EL (cell line): ENCODE measurements at regions not wholly inside any gene's neighbourhood (a gene's known extent, or its start where the extent isn't known, plus 50 kb on each side); places are given as distances from the start of the nearest gene placed in this dataset.

ENCODE experiments used
- DNase-seq: peaks from one replicate; pipeline ENCODE4 v3.0.0-alpha.2; 2016

DNA sequence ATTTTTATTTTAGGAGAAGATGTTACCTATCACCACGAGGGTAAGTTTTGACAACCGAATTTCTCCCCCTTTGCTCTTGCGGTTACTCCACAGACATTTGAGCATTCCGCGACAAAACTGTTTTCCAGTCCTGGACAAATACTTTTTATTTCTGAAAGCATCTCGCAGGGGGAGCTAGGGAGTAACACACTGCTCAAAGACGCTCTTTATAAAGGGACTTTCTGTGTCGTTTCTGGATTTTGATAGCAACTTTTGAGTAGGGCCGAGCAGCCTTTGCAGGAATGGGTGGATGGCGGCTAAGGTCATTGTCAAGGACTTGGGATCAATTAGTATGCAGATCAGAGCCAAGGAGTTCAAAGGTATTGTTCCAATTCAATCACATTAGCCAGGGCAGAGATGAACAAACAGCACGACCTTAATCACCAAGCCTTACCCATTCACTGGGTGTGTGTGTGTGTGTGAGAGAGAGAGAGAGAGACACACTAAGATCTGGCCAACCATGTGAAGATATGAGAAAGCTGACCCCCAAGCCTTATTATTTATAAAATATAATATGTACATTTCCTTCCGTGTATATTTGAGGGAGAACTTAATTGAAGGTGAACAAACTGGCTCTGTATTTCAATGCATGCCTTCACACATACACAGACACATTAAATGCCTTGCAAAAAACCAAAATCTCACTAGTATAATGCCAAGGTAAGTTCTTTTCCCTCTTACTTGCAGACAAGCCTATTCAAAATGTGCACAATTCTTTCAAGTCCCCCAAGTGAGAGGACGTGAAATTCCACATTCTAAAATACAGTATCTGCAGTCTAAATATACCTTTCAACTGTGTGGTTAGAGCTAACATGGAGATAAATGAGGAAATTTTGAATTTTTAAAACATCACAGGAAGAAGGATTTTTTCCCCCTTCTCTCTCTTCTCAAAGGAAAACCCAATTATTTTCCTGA, 613.8 kb downstream of the VRK1 start:
- no peak for DNase-seq

DNA sequence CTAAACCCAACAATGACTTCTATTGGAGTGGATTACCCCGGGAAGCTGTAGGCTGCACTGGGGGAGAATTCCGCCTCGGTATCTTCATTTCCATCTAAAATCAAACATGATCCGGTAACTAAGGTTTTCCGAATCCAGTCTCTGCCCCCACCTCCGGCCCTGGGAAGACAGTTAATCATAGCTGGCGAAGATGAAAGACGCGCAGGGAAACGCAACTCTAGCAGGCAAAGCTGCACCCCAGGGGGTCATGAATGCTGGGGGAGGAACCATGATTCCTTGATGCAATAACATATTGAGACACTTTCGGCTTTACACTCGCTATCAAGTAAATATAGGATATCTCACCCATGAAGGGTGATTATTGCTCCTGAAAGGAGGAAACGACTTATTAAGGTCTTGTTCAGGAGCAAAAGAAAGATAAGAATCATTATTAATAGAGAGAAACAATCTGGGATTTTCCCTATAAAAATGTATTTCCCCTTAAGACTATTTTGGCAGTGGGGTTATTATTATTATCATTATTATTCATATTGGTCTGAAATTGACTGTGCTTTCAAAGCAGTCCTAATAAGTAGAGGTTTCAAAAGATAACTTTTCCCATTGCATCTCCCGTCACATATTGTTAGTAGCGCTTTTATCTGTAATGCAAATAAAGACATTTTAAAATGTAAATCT, 614.9 kb downstream of the VRK1 start:
- DNase-seq: no peak

DNA sequence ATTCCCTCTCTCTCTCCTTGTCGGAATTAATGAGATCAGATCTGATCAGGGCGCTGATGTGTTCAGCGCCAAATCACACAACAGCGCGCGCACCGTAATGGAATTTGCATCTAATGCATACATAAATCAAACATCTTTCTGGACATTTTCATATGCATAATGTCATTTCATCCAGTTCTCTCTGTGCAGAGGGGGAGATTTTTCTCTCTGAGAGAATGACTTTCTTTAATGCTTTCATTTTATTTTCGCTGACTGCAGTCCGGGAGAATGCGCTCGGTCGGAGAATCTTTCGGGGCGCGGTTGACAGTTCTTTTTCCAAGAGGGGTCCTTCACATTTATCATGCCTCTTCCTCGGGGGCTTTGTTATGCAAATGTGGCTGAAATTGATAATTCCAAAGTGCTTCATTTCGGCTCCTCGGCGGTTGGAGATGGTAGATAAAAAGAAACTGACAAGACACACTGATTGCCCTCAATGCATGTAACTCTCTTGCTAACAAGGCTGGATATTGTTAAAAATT, 615.9 kb downstream of the VRK1 start:
- DNase-seq: no peak

DNA sequence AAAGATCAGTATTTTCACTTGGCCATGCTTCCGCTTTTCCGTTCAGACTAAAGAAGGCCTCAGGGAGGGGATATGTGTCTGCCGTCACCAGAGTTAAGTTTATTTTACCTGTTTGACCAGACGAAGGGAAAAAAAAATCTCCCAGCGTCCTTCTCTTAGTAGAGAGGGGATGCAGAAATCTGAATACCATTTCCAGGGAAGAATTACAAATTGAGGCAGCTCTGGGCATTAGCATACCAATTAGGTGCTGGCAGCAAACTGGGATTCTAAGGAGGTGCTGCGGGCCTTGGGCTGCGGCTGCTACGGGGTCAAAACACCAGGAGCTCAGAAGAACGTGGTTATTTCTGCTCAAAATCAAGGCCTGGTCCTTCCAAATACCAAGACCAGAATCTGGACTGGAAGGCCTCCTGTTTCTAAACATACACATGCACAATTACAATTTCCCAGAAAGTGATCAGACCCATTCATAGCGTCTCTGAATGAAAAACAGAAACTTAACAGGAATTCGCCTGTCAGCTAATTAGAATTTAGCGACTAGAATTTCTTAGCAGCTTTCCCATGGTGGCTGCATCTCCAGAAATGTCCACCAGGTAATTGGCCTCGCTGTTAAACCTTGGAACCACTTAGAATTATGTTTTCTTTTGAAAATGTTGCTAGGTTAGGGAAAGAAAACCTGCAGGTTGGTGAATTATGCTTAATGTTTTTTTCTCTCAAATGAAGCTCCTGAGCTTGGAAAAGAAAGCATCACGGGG, 617.0 kb downstream of the VRK1 start:
- DNase-seq: no peak

DNA sequence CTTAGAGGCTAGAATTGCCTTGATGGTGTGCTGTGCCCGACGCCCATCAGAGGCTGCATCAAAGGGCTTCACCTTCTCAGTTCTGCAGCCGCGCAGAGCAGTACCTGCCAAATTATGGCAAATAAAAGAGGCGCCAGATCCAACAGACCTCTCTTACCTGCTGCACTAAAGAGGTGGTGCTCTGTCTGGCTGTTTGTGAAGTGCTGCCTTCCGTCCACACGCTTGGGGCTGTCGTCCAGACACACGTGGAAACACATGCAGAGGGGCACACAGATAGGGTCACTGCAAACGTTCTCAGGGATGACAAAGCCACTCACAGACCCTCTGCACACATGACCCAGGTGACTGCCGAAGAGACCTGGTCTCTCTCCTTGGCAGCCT, 617.5 kb downstream of the VRK1 start:
- no peak for DNase-seq

DNA sequence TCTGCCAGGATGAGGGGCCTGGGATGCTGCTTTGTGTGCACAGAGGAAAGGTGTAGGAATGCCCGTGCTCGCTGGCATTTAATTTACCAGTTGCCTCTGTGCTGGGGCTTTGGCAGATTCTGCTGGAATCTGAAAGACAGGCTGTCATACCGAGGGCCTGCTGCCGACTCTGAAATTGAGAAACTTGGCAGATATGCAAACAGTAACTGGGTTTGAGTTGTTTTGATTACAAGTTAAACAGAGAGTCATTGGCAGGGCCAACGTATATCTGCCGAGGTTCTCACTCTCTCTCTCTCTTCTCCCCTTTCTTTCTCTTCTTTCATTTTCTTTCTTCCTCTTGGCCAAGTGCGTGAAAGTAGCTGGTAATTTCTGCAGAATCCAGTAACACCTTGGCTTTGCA, 618.7 kb downstream of the VRK1 start:
- DNase-seq: no peak

DNA sequence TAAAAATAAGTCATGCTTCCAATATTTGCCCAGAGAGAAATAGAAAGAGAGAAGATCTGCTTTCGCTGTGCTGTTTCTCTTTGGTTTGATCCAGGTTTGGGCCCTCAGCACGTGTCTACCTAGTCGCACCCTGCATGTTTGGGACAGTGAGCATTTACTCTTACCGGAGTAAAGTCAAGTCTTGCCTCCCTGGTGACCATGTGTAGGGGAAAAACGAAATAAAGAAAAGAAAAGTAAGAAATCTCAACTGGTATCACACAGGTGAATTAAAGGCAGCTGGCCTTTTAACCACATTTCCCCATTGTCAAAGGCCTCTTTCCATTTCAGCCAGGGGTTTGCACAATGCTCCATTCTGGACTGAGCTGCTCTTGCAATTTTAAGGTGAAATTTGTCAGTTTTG, 619.4 kb downstream of the VRK1 start:
- no peak for DNase-seq

DNA sequence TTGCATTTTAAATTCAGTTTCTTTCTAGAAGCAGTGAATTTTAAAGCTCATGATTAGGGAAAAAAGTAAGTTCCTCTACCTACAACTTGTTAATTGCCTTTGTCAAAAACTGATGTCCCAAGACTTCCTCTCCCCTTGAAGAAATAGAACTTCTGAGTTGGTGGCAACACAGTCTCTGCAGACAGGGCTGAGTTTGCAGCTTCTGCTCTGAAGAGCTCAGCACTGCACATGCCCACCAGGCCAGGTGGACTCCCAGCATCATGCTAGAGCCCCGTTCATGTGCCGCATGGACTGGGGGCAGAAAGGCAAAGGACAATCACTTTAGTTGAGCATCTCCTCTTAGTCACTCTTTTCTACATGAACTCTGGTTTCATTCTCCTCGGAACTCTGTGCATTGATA, 620.1 kb downstream of the VRK1 start:
- DNase-seq: no peak

DNA sequence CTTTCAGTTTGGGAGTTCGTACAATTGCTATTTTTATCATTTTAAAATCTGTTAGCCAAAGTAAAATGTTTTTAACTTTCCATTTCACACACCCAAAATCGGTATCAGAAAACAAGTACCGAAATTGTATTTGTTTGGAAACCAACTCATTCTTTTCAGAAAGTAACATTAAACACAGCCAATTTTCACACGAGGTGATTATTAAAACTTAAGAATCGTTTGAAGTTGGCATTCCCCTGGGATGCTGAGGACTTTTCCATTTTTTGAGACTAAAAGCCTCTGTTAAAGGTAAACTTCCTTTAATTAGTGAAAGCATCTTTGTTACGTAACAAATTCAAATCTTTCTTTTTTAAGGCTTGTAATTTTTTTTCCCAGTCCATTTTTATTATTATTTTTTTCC, 623.0 kb downstream of the VRK1 start:
- DNase-seq: no peak

DNA sequence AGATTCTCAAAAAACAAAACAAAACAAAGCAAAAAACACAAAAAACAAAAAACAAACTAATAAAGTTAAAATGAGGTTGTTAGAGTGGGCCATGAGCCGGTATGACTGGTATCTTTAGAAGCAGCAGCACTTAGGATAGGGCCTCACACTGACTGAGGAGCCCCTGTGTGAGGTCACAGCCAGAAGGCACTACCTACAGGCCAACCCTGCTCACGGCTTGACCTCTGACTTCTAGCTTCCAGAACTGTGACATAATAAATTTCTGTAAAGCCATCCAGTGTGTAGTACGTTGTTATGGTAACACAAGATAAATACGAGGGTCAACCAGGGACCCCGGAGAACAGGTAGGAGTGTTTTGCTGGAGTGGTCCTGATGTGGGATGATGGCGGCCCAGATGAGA, 629.6 kb downstream of the VRK1 start:
- DNase-seq: no peak

DNA sequence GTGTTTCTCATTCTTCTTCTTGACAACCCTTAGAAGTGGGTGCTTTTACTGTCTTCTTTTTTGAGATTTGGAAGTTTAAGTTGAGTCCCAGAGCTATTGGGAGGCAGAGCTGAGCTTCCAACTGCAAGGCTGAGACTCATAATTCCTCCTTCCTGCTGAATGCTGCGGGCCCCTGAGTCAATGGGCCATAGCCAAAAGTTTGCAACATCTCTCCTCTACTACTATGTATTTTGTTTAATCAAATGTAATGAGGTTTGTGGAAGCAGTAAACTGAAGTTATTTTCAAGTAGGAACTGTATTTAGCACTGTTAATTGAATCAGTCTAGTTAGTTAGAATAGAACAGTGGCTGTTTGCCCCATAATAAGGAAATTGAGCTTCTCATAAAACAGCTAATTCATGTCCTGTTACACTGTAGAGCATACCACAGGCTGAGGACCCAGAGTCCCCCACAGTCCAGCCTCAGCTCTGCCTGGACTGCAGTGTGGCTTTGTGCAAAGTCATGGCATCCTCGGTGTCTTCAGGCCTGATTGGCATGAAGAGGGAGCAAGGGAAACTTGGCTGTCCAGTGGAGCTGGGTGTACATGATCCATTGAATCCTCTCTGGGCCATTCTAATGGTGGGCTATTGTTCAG, 631.7 kb downstream of the VRK1 start:
- DNase-seq: no peak

DNA sequence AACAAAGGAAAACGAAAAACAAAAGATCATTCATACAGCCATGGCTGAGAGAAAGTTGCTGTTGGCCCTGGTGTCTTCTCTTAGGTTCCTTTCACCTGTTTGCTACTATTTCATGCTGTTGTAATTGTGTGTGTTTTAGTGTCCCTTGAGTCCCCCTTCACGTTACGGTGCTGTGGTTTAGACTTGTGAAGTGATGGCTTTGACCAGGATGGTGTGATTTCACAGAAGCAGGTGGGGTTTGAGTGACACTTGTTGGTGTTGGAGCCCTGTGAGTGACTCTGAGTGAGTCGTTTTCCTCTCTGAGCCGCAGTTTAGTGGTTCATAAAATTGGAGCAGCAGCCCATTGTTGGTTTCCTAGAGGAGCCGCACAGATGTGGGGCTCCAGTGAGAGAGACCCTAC, 635.4 kb downstream of the VRK1 start:
- no peak for DNase-seq

DNA sequence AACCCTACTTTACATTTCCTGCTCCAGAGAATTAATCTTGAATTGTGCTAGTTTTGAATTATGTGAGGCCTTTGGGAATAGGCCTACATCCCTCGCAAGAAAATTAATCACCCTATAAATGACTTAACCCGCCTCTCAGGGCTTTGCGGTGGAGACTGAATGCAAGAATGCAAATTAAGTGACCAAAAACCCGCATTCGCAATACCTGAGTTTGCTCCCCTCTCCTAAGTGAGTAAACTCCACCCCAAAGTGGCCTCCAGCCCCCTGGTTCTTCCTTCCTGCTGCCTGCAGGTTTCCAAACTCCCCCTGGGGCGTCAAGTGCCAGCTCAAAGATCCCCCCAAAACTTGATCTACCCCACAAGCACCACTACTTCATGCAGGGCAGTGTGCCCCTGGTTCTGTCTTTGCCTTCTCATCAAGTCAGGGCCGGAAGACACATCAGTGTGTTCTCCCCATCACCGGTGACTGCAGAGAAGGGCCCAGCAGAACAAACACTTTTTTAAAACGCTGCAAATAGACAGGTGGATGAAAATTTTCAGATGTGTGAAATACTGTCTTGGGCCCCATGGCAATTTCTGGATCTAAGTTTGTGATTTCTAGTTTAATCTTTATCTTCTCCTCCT, 644.7 kb downstream of the VRK1 start:
- no peak for DNase-seq

DNA sequence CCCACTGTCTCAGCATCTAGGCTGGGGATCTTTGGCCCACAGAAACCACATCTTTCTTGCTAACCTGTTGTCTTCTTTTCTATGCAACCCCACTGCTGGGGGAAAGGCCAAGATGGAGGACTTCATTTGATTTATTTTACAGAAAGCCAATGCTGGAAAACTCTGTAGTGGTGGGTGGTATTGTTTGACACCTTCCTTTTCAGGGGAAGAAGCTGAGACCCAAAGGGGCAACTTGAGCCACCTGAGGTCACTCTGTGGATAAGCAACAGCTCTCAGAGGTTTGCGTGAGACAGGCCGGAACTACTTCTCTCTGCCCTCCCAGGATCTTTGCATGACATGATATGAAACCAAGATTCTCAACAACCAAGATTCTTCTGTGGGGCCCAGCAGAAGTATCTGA, 645.2 kb downstream of the VRK1 start:
- no peak for DNase-seq

DNA sequence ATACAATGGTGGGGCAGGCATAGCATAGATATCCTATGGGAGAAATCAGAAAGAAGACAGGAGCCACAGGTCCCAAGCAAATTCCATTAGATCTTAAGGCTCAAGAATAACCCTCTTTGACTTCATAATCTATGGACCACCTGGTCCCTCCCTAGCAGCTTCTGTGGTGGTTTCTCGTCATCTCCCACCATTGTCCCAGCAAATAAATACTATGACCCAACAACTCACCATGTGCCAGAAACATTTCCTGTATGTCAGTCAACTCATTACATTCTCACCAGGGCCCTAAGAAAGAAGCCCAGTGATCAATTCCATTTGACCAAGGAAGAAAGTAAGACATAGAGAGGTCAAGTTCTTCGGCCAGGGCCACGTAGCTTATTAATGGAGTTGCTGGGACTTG, 646.2 kb downstream of the VRK1 start:
- DNase-seq: no peak

DNA sequence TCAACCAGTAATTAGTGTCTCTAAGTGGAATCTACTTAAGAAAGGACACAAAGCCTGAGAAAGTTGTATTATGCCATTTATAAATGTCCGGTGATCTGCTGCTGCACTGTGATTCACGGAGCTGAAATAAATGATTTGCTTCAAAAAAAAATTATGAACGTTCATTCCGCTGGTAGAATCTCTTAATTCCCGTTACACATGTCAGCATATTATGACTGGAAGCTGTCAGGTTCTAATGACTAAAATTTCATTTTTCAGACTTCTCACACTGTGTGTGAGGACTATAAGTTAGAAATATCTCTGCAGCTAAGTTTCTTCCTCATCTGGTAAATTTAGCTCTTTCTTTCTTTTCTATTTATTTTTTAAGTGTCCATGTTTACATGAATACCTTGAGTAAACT, 647.1 kb downstream of the VRK1 start:
- no peak for DNase-seq

DNA sequence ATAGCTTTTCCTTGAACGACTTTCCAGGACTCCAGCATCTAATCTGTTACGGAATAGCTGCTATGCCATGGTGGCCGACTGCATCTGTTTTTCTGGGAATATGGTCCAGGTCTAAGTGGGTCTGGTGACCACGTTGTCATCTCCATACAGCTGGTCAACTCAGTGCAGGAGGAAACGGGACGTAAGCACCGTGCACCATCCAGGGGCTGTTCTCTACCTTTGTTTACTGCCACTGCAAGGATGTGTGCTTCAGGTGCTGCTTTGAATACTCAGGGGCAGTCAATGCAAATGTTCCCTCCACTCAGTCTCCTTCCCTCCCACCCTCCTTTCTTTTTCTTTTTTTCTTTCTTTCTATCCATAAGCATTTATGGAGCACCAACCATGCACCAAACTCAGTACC, 648.2 kb downstream of the VRK1 start:
- DNase-seq: no peak

DNA sequence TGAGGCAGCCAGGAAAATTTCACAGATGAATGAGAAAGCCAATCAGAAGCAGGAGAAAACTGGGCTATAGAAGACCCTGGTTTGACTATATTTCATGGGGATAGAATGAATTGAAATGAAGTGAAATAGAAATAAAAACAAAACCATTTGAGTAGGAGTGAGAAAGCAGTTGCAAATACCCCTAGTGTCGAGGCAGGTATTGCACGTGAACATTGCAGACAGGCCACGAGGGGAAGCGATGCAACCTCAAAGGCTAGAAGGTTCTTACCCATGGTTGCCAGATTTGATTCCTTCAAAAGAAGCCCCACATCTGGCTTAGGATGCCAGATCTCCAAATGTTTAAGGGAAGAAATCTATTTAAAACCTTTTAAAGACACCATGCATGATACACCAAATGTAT, 648.9 kb downstream of the VRK1 start:
- DNase-seq: no peak

DNA sequence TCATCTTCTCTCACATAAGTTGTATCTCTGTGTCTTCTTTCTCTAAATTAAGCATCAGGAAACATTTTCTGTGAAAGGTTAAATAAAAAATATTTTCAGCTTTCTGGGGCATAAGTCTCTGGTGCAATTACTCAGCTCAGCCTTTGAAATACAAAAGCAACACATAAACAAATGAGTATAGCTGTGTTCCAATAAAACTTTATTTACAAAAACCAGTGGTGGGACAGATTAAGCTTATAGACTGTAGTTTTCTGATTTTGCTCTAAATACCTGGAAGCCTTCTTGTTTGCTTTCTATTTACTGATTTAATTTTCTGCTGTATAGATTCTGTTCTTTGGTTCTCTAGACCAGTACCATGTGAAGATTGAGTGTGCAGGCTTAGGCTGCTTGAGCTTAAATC, 655.1 kb downstream of the VRK1 start:
- no peak for DNase-seq

DNA sequence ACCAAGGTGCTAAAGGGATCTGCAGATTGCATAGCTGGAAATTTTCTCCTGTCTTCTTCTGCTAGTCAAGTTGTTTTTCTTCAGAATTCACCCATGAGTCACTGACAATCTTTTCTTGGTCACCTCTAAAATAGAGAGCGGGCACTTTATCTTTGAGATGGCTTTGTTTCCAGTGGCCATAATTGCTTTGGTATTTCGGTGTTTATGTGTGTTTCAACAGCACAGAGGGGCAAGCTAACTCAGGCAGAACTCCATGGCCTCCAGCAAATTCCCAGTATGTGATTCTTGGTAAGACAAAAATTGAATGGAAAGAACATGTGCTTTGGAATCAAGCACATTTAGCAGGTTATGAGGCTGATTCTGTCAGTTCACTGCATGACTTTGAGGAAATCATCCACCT, 656.8 kb downstream of the VRK1 start:
- DNase-seq: no peak

DNA sequence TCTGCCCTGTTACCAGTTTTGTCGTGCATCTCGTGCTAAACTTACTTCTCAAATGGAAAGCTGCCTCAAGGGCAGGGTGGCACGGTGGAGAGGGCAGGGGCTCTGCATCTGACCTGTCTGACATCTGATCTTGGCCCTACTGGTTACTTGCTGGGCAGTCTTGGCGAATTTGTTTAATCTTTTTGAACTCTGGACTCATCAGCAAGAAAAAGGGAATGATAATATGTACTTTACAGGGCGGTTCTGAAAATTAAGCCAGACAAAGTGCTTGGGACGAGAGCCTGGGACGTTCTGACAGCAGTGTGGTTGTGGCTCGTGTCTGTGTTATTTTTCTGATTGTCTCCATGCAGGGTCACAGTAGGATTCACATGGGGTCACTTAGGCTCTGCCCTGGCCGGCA, 659.3 kb downstream of the VRK1 start:
- DNase-seq: no peak

DNA sequence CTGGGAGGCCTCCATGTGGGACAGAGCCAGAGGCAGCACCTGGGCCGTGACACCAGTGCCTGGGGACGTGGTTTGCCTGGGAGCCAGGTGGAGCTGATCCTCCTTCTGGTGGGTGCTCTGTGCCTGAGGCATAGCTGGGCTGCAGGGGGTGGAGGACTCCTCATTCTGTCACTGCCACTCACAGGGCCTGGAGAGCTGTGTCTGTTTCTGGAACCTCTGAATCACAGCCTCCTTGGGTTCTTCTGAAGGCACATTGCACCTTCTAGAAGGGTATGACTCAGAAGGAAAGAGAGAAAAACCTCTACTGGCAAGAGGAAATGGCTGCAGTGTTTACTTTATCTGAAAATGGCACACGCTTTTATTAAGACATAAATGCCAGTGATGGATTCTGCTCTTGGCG, 659.8 kb downstream of the VRK1 start:
- DNase-seq: no peak
